Nephron progenitor cell (in vitro differentiated cells): ENCODE measurements at regions not wholly inside any gene's neighbourhood (a gene's known extent, or its start where the extent isn't known, plus 50 kb on each side); places are given as distances from the start of the nearest gene placed in this dataset.
A peak's percentile ranks its signal among the peaks of the same experiment; 100 is the strongest.

Experiments
- DNase-seq: peaks from one replicate; pipeline ENCODE4 v3.0.0; 2021
- H3K27ac Mint-ChIP-seq: 2 replicates; pipeline ENCODE4 v1.8.0; 2021; ENCODE audit warnings: mild to moderate bottlenecking, moderate library complexity, mixed read lengths
- H3K27me3 Mint-ChIP-seq: 2 replicates; pipeline ENCODE4 v1.8.0; 2021; ENCODE audit warnings: mild to moderate bottlenecking, low read depth, mixed read lengths; ENCODE audit not compliant: poor library complexity
- H3K36me3 Mint-ChIP-seq: 2 replicates; pipeline ENCODE4 v1.8.0; 2021; ENCODE audit warnings: low read depth, mixed read lengths
- H3K4me1 Mint-ChIP-seq: 2 replicates; pipeline ENCODE4 v1.8.0; 2021; ENCODE audit warnings: mixed read lengths
- H3K4me3 Mint-ChIP-seq: 2 replicates; pipeline ENCODE4 v1.8.0; 2021; ENCODE audit warnings: mild to moderate bottlenecking, moderate library complexity, mixed read lengths
- H3K9me3 Mint-ChIP-seq: 2 replicates; pipeline ENCODE4 v1.8.0; 2021; ENCODE audit warnings: mild to moderate bottlenecking, moderate library complexity, mixed read lengths
- TF ChIP-seq, protein P1 (sequence below): fragments of 200-600 bp; sonication (generic); IDR thresholded peaks from 2 replicates; pipeline ENCODE4 v1.5.0; 2021; ENCODE audit warnings: antibody characterized with exemption

GRCh38 chr9:28037968-28038367 is 464.7 kb upstream of the C9orf72 start:
- H3K4me1 Mint-ChIP-seq, result no peaks in the 10 kb centered on the region
- H3K36me3 Mint-ChIP-seq, result no peaks in the 10 kb centered on the region
- TF ChIP-seq, protein P1, sequence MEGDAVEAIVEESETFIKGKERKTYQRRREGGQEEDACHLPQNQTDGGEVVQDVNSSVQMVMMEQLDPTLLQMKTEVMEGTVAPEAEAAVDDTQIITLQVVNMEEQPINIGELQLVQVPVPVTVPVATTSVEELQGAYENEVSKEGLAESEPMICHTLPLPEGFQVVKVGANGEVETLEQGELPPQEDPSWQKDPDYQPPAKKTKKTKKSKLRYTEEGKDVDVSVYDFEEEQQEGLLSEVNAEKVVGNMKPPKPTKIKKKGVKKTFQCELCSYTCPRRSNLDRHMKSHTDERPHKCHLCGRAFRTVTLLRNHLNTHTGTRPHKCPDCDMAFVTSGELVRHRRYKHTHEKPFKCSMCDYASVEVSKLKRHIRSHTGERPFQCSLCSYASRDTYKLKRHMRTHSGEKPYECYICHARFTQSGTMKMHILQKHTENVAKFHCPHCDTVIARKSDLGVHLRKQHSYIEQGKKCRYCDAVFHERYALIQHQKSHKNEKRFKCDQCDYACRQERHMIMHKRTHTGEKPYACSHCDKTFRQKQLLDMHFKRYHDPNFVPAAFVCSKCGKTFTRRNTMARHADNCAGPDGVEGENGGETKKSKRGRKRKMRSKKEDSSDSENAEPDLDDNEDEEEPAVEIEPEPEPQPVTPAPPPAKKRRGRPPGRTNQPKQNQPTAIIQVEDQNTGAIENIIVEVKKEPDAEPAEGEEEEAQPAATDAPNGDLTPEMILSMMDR, result no peak
- no peak for DNase-seq
- no peaks in the 10 kb centered on the region for H3K9me3 Mint-ChIP-seq
- H3K4me3 Mint-ChIP-seq, result no peak overlapping the region
- peaks cover 3% of the 10 kb centered on the region for H3K27me3 Mint-ChIP-seq
- H3K27ac Mint-ChIP-seq, result no peak overlapping the region

- peaks cover 9% of the 10 kb centered on the region for H3K4me1 Mint-ChIP-seq
- no peak overlapping the region for H3K27ac Mint-ChIP-seq
These were observed 471.8 kb upstream of the C9orf72 start for GRCh38 chr9:28045051-28045450.

GRCh38 chr9:28050046-28050445 is 476.8 kb upstream of the C9orf72 start:
- Mint-ChIP-seq H3K4me3 (no peak overlapping the region), H3K4me1 (peaks cover 25% of the 10 kb centered on the region)

More at GRCh38 chr9:28045051-28045450, 471.8 kb upstream of the C9orf72 start:
- no peaks in the 10 kb centered on the region for H3K36me3 Mint-ChIP-seq
- H3K4me3 Mint-ChIP-seq, result no peak overlapping the region
- DNase-seq, result no peak
- TF ChIP-seq, protein P1, result no peak
- no peaks in the 10 kb centered on the region for H3K9me3 Mint-ChIP-seq
- peaks cover 3% of the 10 kb centered on the region for H3K27me3 Mint-ChIP-seq

GRCh38 chr9:28050941-28051340 is 477.7 kb upstream of the C9orf72 start:
- Mint-ChIP-seq H3K4me1 (peaks cover 24% of the 10 kb centered on the region), H3K4me3 (no peak overlapping the region), H3K27me3 (no peaks in the 10 kb centered on the region), H3K36me3 (no peaks in the 10 kb centered on the region), H3K27ac (no peak overlapping the region), H3K9me3 (no peaks in the 10 kb centered on the region)
- TF ChIP-seq, protein P1, result no peak
- DNase-seq, result no peak

More at GRCh38 chr9:28050046-28050445, 476.8 kb upstream of the C9orf72 start:
- Mint-ChIP-seq H3K27me3 (no peaks in the 10 kb centered on the region), H3K27ac (no peak overlapping the region), H3K36me3 (no peaks in the 10 kb centered on the region), H3K9me3 (no peaks in the 10 kb centered on the region)
- no peak for DNase-seq
- TF ChIP-seq, protein P1, result no peak

GRCh38 chr9:28051559-28052503 is 478.6 kb upstream of the C9orf72 start:
- Mint-ChIP-seq H3K4me3 (no peak overlapping the region), H3K27me3 (no peaks in the 10 kb centered on the region), H3K27ac (peak overlapping the region; percentile 23), H3K4me1 (peaks cover 24% of the 10 kb centered on the region), H3K9me3 (no peaks in the 10 kb centered on the region), H3K36me3 (no peaks in the 10 kb centered on the region)
- TF ChIP-seq, protein P1, result no peak
- DNase-seq, result no peak
